KBM-7 (cell line): ENCODE measurements at regions not wholly inside any gene's neighbourhood (a gene's known extent, or its start where the extent isn't known, plus 50 kb on each side); places are given as distances from the start of the nearest gene placed in this dataset.

Experiments used
- DNase-seq: peaks from one replicate; pipeline ENCODE4 v3.0.0-alpha.2; 2015
- in situ Hi-C: fragments of 300-500 bp; cut with MboI; formaldehyde crosslinking; loops from 2 replicates; pipeline ENCODE4 v1.14.3; 2020; ENCODE audit warnings: low sequenced_read_pairs, low pct_unique_long_range_greater_than_20kb, mixed read lengths

- in situ Hi-C loops, result no loop called here
- no peak for DNase-seq
Observed at GRCh38 chr7:155138204-155138603, 68.1 kb downstream of the HTR5A start.

- DNase-seq, result no peak
- in situ Hi-C loops, result no loop called here
Observed at GRCh38 chr7:155141562-155141961, 71.4 kb downstream of the HTR5A start.

GRCh38 chr7:155143381-155143780, 73.3 kb downstream of the HTR5A start:
- in situ Hi-C loops, result no loop called here
- no peak for DNase-seq

GRCh38 chr7:155144371-155144770, 74.2 kb downstream of the HTR5A start:
- DNase-seq, result no peak
- in situ Hi-C loops, result no loop called here

- in situ Hi-C loops, result no loop called here
- DNase-seq, result no peak
Observed at GRCh38 chr7:155145477-155146255, 75.5 kb downstream of the HTR5A start.

GRCh38 chr7:155147172-155147571, 77.0 kb downstream of the HTR5A start:
- no peak for DNase-seq
- in situ Hi-C loops, result no loop called here

GRCh38 chr7:155147624-155148023, 77.5 kb downstream of the HTR5A start:
- DNase-seq, result no peak
- in situ Hi-C loops, result no loop called here

- in situ Hi-C loops, result no loop called here
- no peak for DNase-seq
Observed at GRCh38 chr7:155153676-155154075, 83.6 kb downstream of the HTR5A start.

- in situ Hi-C loops, result no loop called here
Observed at GRCh38 chr7:155154586-155154985, 84.5 kb downstream of the HTR5A start.

GRCh38 chr7:155161690-155162089, 91.6 kb downstream of the HTR5A start:
- in situ Hi-C loops, result no loop called here
- DNase-seq, result no peak

More at GRCh38 chr7:155154586-155154985, 84.5 kb downstream of the HTR5A start:
- no peak for DNase-seq

- no peak for DNase-seq
- in situ Hi-C loops, result no loop called here
Observed at GRCh38 chr7:155162422-155162821, 92.3 kb downstream of the HTR5A start.

GRCh38 chr7:155163696-155164095, 93.6 kb downstream of the HTR5A start:
- in situ Hi-C loops, result no loop called here

GRCh38 chr7:155164316-155164715, 94.2 kb downstream of the HTR5A start:
- no peak for DNase-seq
- in situ Hi-C loops, result no loop called here

More at GRCh38 chr7:155163696-155164095, 93.6 kb downstream of the HTR5A start:
- DNase-seq, result no peak

- in situ Hi-C loops, result no loop called here
- DNase-seq, result no peak
Observed at GRCh38 chr7:155166108-155166507, 96.0 kb downstream of the HTR5A start.

GRCh38 chr7:155166673-155167370, 96.7 kb downstream of the HTR5A start:
- DNase-seq, result no peak
- in situ Hi-C loops, result no loop called here

GRCh38 chr7:155167706-155168365, 97.7 kb downstream of the HTR5A start:
- in situ Hi-C loops, result no loop called here
- DNase-seq, result no peak

- in situ Hi-C loops, result no loop called here
- DNase-seq, result no peak
Observed at GRCh38 chr7:155168597-155169480, 98.7 kb downstream of the HTR5A start.

GRCh38 chr7:155169498-155170065, 99.5 kb downstream of the HTR5A start:
- in situ Hi-C loops, result no loop called here
- no peak for DNase-seq

GRCh38 chr7:155170331-155170730, 100.2 kb downstream of the HTR5A start:
- no peak for DNase-seq
- in situ Hi-C loops, result no loop called here
